Panc1 (cell line): ENCODE measurements at regions not wholly inside any gene's neighbourhood (a gene's known extent, or its start where the extent isn't known, plus 50 kb on each side); places are given as distances from the start of the nearest gene placed in this dataset.

Experiments used
- POLR2AphosphoS5 ChIP-seq: IDR thresholded peaks from 2 replicates; pipeline ENCODE4 v1.6.1; 2012; ENCODE audit warnings: mild to moderate bottlenecking, low read depth, low read length, moderate library complexity
- TF ChIP-seq, protein P1 (sequence below): fragments of 450-650 bp; IDR thresholded peaks from 2 replicates; pipeline ENCODE4 v1.5.1; 2017; ENCODE audit warnings: mild to moderate bottlenecking
- TF ChIP-seq, protein P2 (sequence below), 2 experiments: IDR thresholded peaks; 2 replicates each; pipeline ENCODE4 v1.6.1; 2011 to 2012; ENCODE audit warnings: low read depth in 2 of 2, control low read depth in 1 of 2, low read length in 1 of 2, mild to moderate bottlenecking in 1 of 2, moderate library complexity in 1 of 2; ENCODE audit not compliant: insufficient read depth in 1 of 2

DNA sequence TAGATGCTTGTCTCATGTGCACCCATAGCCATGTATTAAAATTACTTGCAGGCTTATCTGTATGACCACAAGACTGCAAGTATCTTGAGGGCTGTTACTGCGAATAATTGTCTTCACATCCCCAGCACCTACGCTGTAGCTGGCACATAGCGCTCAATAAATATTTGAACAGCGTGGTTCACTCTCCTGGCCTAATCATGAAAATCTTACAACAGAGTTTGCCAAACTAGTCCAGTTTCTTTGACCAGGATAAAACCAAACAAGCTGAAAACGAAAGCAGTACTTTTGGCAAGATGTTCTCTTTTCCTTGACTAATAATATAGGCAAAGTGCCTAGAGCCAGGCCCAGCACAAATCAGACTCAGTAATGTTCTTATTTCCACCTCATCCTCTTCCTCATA is 106.7 kb downstream of the RPS29 start:
- TF ChIP-seq, protein P1, sequence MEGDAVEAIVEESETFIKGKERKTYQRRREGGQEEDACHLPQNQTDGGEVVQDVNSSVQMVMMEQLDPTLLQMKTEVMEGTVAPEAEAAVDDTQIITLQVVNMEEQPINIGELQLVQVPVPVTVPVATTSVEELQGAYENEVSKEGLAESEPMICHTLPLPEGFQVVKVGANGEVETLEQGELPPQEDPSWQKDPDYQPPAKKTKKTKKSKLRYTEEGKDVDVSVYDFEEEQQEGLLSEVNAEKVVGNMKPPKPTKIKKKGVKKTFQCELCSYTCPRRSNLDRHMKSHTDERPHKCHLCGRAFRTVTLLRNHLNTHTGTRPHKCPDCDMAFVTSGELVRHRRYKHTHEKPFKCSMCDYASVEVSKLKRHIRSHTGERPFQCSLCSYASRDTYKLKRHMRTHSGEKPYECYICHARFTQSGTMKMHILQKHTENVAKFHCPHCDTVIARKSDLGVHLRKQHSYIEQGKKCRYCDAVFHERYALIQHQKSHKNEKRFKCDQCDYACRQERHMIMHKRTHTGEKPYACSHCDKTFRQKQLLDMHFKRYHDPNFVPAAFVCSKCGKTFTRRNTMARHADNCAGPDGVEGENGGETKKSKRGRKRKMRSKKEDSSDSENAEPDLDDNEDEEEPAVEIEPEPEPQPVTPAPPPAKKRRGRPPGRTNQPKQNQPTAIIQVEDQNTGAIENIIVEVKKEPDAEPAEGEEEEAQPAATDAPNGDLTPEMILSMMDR, result no peak
- no peak for TF ChIP-seq POLR2AphosphoS5
- TF ChIP-seq, protein P2, sequence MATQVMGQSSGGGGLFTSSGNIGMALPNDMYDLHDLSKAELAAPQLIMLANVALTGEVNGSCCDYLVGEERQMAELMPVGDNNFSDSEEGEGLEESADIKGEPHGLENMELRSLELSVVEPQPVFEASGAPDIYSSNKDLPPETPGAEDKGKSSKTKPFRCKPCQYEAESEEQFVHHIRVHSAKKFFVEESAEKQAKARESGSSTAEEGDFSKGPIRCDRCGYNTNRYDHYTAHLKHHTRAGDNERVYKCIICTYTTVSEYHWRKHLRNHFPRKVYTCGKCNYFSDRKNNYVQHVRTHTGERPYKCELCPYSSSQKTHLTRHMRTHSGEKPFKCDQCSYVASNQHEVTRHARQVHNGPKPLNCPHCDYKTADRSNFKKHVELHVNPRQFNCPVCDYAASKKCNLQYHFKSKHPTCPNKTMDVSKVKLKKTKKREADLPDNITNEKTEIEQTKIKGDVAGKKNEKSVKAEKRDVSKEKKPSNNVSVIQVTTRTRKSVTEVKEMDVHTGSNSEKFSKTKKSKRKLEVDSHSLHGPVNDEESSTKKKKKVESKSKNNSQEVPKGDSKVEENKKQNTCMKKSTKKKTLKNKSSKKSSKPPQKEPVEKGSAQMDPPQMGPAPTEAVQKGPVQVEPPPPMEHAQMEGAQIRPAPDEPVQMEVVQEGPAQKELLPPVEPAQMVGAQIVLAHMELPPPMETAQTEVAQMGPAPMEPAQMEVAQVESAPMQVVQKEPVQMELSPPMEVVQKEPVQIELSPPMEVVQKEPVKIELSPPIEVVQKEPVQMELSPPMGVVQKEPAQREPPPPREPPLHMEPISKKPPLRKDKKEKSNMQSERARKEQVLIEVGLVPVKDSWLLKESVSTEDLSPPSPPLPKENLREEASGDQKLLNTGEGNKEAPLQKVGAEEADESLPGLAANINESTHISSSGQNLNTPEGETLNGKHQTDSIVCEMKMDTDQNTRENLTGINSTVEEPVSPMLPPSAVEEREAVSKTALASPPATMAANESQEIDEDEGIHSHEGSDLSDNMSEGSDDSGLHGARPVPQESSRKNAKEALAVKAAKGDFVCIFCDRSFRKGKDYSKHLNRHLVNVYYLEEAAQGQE (IDR thresholded peaks at IDR 0.05; ENCODE audit: insufficient read depth in 1 of 2, low read depth in 2 of 2, low read length in 1 of 2), result no peak
